Smooth muscle cell (in vitro differentiated cells): ENCODE measurements at regions not wholly inside any gene's neighbourhood (a gene's known extent, or its start where the extent isn't known, plus 50 kb on each side); places are given as distances from the start of the nearest gene placed in this dataset.

Source experiments
- DNase-seq: peaks from one replicate; lab custom pipeline; 2025; ENCODE audit not compliant: unreplicated experiment; lab: John Stamatoyannopoulos, UW
- H2AFZ ChIP-seq: fragments of 200-600 bp; sonication (generic); 2 replicates; pipeline ENCODE4 v1.6.0; 2016; ENCODE audit warnings: antibody characterized with exemption, low read depth, mild to moderate bottlenecking
- H3F3A ChIP-seq: fragments of 200-600 bp; sonication (generic); 2 replicates; pipeline ENCODE4 v1.6.0; 2017; ENCODE audit warnings: antibody characterized with exemption, low read depth
- H3K27ac ChIP-seq: fragments of 200-600 bp; sonication (generic); 2 replicates; pipeline ENCODE4 v1.5.1; 2016; ENCODE audit warnings: low read depth, mild to moderate bottlenecking
- H3K27me3 ChIP-seq: fragments of 200-600 bp; sonication (generic); 2 replicates; pipeline ENCODE4 v1.6.1; 2016; ENCODE audit warnings: low read depth, mild to moderate bottlenecking
- H3K36me3 ChIP-seq: fragments of 200-600 bp; sonication (generic); 2 replicates; pipeline ENCODE4 v1.5.1; 2016; ENCODE audit warnings: low read depth
- H3K4me1 ChIP-seq: fragments of 200-600 bp; sonication (generic); 2 replicates; pipeline ENCODE4 v1.5.1; 2016; ENCODE audit warnings: low read depth
- H3K4me2 ChIP-seq: fragments of 200-600 bp; sonication (generic); 2 replicates; pipeline ENCODE4 v1.6.0; 2016; ENCODE audit warnings: mild to moderate bottlenecking
- H3K4me3 ChIP-seq: fragments of 200-600 bp; sonication (generic); 2 replicates; pipeline ENCODE4 v1.5.1; 2016; ENCODE audit warnings: mild to moderate bottlenecking
- H3K79me2 ChIP-seq: fragments of 200-600 bp; sonication (generic); 2 replicates; pipeline ENCODE4 v1.6.0; 2016; ENCODE audit warnings: low read depth, mild to moderate bottlenecking
- H3K9ac ChIP-seq: fragments of 200-600 bp; sonication (generic); 2 replicates; pipeline ENCODE4 v1.6.0; 2016; ENCODE audit warnings: low read depth
- H3K9me3 ChIP-seq: fragments of 200-600 bp; sonication (generic); replicated peaks from 2 replicates; pipeline ENCODE4 v1.5.1; 2016; ENCODE audit warnings: low read depth
- H4K20me1 ChIP-seq: fragments of 200-600 bp; sonication (generic); 2 replicates; pipeline ENCODE4 v1.6.0; 2016; ENCODE audit warnings: low read depth
- WGBS: methylation state at CpG from one replicate; pipeline ENCODE4 v1.1.7; 2016; ENCODE audit warnings: low lambda C conversion rate; 5-methylcytosine and 5-hydroxymethylcytosine counted together
- TF ChIP-seq, protein P1 (sequence below): fragments of 200-600 bp; sonication (generic); IDR thresholded peaks from 2 replicates; pipeline ENCODE4 v1.5.1; 2017; ENCODE audit warnings: borderline replicate concordance, mild to moderate bottlenecking, antibody characterized with exemption; ENCODE audit not compliant: insufficient read depth, poor library complexity, severe bottlenecking

DNA sequence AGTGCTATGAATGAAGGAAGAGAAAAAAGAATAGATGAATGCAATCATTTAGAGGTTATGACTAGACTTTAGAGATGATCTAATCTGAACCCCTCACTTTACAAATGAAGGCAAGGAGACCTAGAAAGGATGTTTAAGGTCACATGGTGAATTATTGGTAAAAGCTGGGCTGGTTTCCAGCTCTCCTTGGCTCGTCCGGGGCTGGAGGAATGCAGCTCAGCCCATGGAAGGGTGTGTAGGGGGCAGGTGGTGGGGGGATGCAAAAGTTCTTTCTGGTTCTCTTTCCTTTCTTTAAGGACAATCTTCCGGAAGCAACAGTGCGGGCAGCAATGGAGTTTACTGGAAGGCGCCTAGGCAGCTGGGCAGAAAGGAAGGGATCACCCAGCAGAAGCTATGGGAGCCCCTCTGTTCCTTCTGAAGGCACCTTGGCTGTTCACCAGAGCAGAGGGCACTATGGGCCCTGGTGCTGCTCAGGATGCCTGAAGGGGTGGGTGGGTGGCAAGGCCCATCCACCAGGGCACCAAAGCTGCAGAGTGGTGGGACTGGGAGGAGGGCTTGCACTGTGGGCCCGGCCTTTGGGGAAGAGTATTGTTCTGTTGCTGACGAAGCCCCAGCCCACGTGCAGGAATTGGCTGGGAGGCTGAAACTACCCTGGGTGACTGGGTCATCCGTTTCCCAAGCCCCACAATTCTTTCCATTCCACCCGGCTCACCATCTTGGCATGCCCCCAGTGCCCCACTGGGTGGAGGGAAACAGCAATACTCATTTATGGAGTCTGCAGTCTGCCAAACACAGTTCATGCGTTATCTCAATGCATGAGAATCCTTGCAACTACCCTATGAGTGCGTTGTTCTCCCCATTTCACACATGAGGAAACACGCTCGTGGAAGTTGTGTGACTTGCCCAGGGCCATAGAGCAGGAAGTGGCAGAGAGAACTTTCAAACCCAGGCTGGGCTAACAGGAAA lies 78.2 kb downstream of the IRF2BPL start:
- no peak overlapping the region for H2AFZ ChIP-seq
- DNase-seq = no peak
- H3F3A ChIP-seq = peaks cover 33% of the 10 kb centered on the region
- WGBS = 75% methylated on average over 14 of the region's 14 CpGs
- H3K27me3 ChIP-seq = no peaks in the 10 kb centered on the region
- no peaks in the 10 kb centered on the region for H3K79me2 ChIP-seq
- H3K36me3 ChIP-seq = no peaks in the 10 kb centered on the region
- peaks cover 28% of the 10 kb centered on the region for H3K4me1 ChIP-seq
- no peaks in the 10 kb centered on the region for H4K20me1 ChIP-seq
- H3K4me3 ChIP-seq = no peak overlapping the region
- H3K4me2 ChIP-seq = no peak overlapping the region
- TF ChIP-seq, protein P1, sequence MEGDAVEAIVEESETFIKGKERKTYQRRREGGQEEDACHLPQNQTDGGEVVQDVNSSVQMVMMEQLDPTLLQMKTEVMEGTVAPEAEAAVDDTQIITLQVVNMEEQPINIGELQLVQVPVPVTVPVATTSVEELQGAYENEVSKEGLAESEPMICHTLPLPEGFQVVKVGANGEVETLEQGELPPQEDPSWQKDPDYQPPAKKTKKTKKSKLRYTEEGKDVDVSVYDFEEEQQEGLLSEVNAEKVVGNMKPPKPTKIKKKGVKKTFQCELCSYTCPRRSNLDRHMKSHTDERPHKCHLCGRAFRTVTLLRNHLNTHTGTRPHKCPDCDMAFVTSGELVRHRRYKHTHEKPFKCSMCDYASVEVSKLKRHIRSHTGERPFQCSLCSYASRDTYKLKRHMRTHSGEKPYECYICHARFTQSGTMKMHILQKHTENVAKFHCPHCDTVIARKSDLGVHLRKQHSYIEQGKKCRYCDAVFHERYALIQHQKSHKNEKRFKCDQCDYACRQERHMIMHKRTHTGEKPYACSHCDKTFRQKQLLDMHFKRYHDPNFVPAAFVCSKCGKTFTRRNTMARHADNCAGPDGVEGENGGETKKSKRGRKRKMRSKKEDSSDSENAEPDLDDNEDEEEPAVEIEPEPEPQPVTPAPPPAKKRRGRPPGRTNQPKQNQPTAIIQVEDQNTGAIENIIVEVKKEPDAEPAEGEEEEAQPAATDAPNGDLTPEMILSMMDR = no peak
- no peaks in the 10 kb centered on the region for H3K9me3 ChIP-seq
- peak overlapping the region; percentile 99 for H3K27ac ChIP-seq
- H3K9ac ChIP-seq = no peak overlapping the region

DNA sequence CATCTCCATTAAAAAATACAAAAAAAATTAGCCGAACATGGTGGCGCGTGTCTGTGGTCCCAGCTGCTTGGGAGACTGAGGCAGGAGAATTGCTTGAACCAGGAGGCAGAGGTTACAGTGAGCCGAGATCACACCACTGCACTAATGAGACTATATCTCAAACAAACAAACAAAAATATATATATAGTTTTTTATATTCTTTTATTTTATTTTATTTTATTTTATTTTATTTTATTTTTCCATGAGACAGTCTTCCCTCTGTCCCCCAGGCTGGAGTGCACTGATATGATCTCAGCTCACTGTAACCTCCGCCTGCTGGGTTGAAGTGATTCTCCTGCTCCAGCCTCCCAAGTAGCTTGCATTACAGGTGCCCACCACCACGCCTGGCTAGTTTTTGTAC lies 79.5 kb downstream of the IRF2BPL start:
- H3K27ac ChIP-seq = peak overlapping the region; percentile 86
- H3F3A ChIP-seq = peaks cover 30% of the 10 kb centered on the region
- H3K79me2 ChIP-seq = no peaks in the 10 kb centered on the region
- WGBS = 99% methylated on average over 6 of the region's 6 CpGs
- TF ChIP-seq, protein P1 = no peak
- no peak overlapping the region for H3K4me3 ChIP-seq
- no peak overlapping the region for H3K4me2 ChIP-seq
- no peak for DNase-seq
- no peak overlapping the region for H2AFZ ChIP-seq
- no peaks in the 10 kb centered on the region for H3K9me3 ChIP-seq
- no peaks in the 10 kb centered on the region for H3K27me3 ChIP-seq
- H3K36me3 ChIP-seq = no peaks in the 10 kb centered on the region
- no peak overlapping the region for H3K9ac ChIP-seq
- H4K20me1 ChIP-seq = no peaks in the 10 kb centered on the region
- H3K4me1 ChIP-seq = peaks cover 19% of the 10 kb centered on the region

DNA sequence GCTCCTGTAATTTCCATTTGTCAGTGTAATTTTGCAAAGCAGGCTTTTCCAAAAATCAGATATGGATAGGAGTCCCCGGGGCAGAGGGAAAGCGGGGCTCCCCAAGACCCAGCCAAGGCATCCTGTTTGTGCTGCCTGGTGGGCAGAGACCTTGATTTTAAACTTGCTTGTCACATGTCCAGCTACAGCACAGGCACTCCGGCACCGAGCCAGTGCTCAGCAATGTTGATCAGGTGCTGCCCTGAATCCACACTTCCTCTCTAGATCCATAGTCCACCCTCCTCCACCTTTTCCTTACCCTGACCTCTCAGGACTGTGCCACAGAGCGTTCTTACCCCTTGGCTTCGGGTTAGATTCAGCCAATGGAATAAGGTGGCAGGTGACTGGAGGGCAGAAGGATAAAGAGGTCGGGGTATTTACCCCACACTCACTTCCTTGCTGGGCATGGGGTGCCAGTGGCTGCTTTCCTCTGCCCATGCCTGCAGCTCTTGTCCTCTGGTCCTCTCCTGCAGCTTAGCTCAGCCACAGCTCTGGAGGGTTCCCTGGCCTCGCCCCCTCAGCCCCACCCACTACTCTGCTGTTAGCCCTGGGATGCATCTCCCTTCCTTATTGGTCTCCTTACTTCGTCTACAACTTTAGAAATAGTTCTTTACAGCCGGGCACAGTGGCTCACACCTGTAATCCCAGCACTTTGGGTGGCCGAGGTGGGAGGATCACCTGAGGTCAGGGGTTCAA lies 80.1 kb downstream of the IRF2BPL start:
- Histone ChIP-seq H2AFZ (no peak overlapping the region), H4K20me1 (no peaks in the 10 kb centered on the region), H3F3A (peaks cover 30% of the 10 kb centered on the region), H3K9ac (no peak overlapping the region), H3K4me3 (no peak overlapping the region), H3K27ac (peak overlapping the region; percentile 86), H3K27me3 (no peaks in the 10 kb centered on the region), H3K4me1 (peaks cover 14% of the 10 kb centered on the region), H3K4me2 (peak overlapping the region; percentile 56), H3K79me2 (no peaks in the 10 kb centered on the region), H3K9me3 (no peaks in the 10 kb centered on the region), H3K36me3 (no peaks in the 10 kb centered on the region)
- WGBS = 77% methylated on average over 11 of the region's 11 CpGs
- DNase-seq = no peak
- TF ChIP-seq, protein P1 = no peak
